HCT116 (cell line): ENCODE measurements at regions not wholly inside any gene's neighbourhood (a gene's known extent, or its start where the extent isn't known, plus 50 kb on each side); places are given as distances from the start of the nearest gene placed in this dataset.
"Not testable (repeated sequence)": the region's sequence is repeated elsewhere in the genome, so short reads cannot be mapped to it uniquely, and the experiment has no call there.

Experiments
- ATAC-seq: fragments of 200-7000 bp; cut with Tn5 transposase; 2 replicates; pipeline ENCODE4 v1.9.1; 2020; ENCODE audit warnings: mild to moderate bottlenecking, moderate library complexity
- BruUV-seq: library from RNA; stranded (reverse); fragments of 400-500 nt; replicated peaks from 2 replicates; lab custom pipeline; 2021; lab: Mats Ljungman, UMichigan
- CTCF ChIA-PET: fragments of 300-600 bp; sonication (Branson Sonifier 250); formaldehyde crosslinking; loops from one replicate; lab custom pipeline; 2021; ENCODE audit warnings: antibody characterized with exemption; lab: Charles Lee
- POLR2A ChIA-PET: fragments of 300-600, 350-600 bp; sonication (Branson Sonifier 250); formaldehyde crosslinking; loops from one replicate; lab custom pipeline; 2021; ENCODE audit warnings: antibody characterized with exemption; lab: Charles Lee
- RAD21 ChIA-PET, 2 experiments: fragments of 300-600 bp; sonication (Branson Sonifier 250); formaldehyde crosslinking; loops; one replicate each; lab custom pipeline; 2023; ENCODE audit warnings: low total read pairs in 2 of 2; ENCODE audit not compliant: uncharacterized antibody in 2 of 2, unreplicated experiment in 2 of 2, low non-redundant PET in 1 of 2; lab: Charles Lee
- DNase-seq: peaks from one replicate; pipeline ENCODE4 v3.0.0-alpha.2; 2010; ENCODE audit warnings: low read depth, low spot score
- H2AFZ ChIP-seq: fragments of 200-600 bp; shearing (Covaris generic), sonication (generic); 2 replicates; pipeline ENCODE4 v1.6.1; 2017; ENCODE audit warnings: low read depth, mixed run types, mixed read lengths, antibody characterized with exemption, low read length; ENCODE audit not compliant: poor library complexity, severe bottlenecking
- H3K27ac ChIP-seq: 2 replicates; pipeline ENCODE4 v1.5.1; 2012; ENCODE audit warnings: low read depth, low read length
- H3K27me3 ChIP-seq: fragments of 200-600 bp; sonication (generic); 2 replicates; pipeline ENCODE4 v1.6.1; 2016; ENCODE audit warnings: mixed run types, low read length, mixed read lengths; ENCODE audit not compliant: insufficient read depth
- H3K36me3 ChIP-seq, 2 experiments: fragments of 200-500 bp in 1 of 2; fragments of 200-600 bp in 1 of 2; sonication (Bioruptor generic) in 1 of 2; sonication (generic) in 1 of 2; 2 replicates each; pipeline versions ENCODE4 v1.5.1 to v1.6.1; 2014 to 2016; ENCODE audit warnings: low read length in 2 of 2, inconsistent platforms in 1 of 2, mixed read lengths in 1 of 2, mixed run types in 1 of 2; ENCODE audit not compliant: insufficient read depth in 2 of 2, control insufficient read depth in 1 of 2
- H3K4me1 ChIP-seq, 2 experiments: fragments of 200-600 bp in 1 of 2; sonication (generic) in 1 of 2; 2 replicates each; pipeline versions ENCODE4 v1.5.1 to v1.6.1; 2012 to 2017; ENCODE audit warnings: low read length in 2 of 2, inconsistent platforms in 1 of 2, mild to moderate bottlenecking in 1 of 2, mixed read lengths in 1 of 2, mixed run types in 1 of 2, moderate library complexity in 1 of 2; ENCODE audit not compliant: insufficient read depth in 2 of 2, control insufficient read depth in 1 of 2
- H3K4me2 ChIP-seq: fragments of 200-600 bp; sonication (generic); 2 replicates; pipeline ENCODE4 v1.6.1; 2017; ENCODE audit warnings: mixed run types, low read length, mixed read lengths
- H3K4me3 ChIP-seq, 2 experiments: fragments of 200-600 bp in 1 of 2; sonication (generic) in 1 of 2; replicated peaks in 1 of 2; 2 replicates each; pipeline ENCODE4 v1.5.1; 2011 to 2016; ENCODE audit warnings: low read length in 2 of 2, control low read depth in 1 of 2, low read depth in 1 of 2, mild to moderate bottlenecking in 1 of 2, mixed read lengths in 1 of 2, mixed run types in 1 of 2
- H3K79me2 ChIP-seq: fragments of 200-600 bp; sonication (generic); 2 replicates; pipeline ENCODE4 v1.6.1; 2017; ENCODE audit warnings: mild to moderate bottlenecking, mixed run types, low read length, moderate library complexity, mixed read lengths; ENCODE audit not compliant: insufficient read depth
- H3K9ac ChIP-seq: fragments of 200-600 bp; sonication (generic); 2 replicates; pipeline ENCODE4 v1.6.1; 2016; ENCODE audit warnings: low read length, mixed read lengths
- H3K9me2 ChIP-seq: fragments of 200-600 bp; sonication (generic), shearing (Covaris generic); 2 replicates; pipeline ENCODE4 v1.6.1; 2017; ENCODE audit warnings: mixed run types, mild to moderate bottlenecking, moderate library complexity; ENCODE audit not compliant: insufficient read depth
- H3K9me3 ChIP-seq, 2 experiments: fragments of 200-500 bp in 1 of 2; fragments of 200-600 bp in 1 of 2; sonication (Bioruptor generic) in 1 of 2; sonication (generic) in 1 of 2; 2 replicates each; pipeline ENCODE4 v1.6.1; 2014 to 2017; ENCODE audit warnings: low read length in 2 of 2, mixed read lengths in 2 of 2, inconsistent platforms in 1 of 2, low read depth in 1 of 2, mild to moderate bottlenecking in 1 of 2, mixed run types in 1 of 2, moderate library complexity in 1 of 2; ENCODE audit not compliant: control insufficient read depth in 1 of 2, insufficient read depth in 1 of 2
- H4K20me1 ChIP-seq: fragments of 200-600 bp; sonication (generic), shearing (Covaris generic); 2 replicates; pipeline ENCODE4 v1.6.1; 2017; ENCODE audit warnings: mixed run types, mild to moderate bottlenecking, moderate library complexity; ENCODE audit not compliant: insufficient read depth
- intact Hi-C: fragments of 100-400 bp; cut with micrococcal nuclease; formaldehyde crosslinking; loops from 2 replicates; pipeline ENCODE4 v1.10.0; 2022

GRCh38 chr1:83272484-83272883 lies 726.4 kb downstream of the TTLL7 start:
- H3K27ac ChIP-seq, H3K36me3 ChIP-seq, RAD21 ChIA-PET, CTCF ChIA-PET, H3K9me2 ChIP-seq, DNase-seq, H3K79me2 ChIP-seq, H3K9me3 ChIP-seq, intact Hi-C loops, BruUV-seq, H3K9ac ChIP-seq, H2AFZ ChIP-seq, H3K4me2 ChIP-seq, H4K20me1 ChIP-seq, POLR2A ChIA-PET, H3K4me3 ChIP-seq, H3K27me3 ChIP-seq, ATAC-seq, H3K4me1 ChIP-seq: not testable (repeated sequence)

- H3K9ac ChIP-seq, POLR2A ChIA-PET, H2AFZ ChIP-seq, BruUV-seq, H3K9me2 ChIP-seq, H4K20me1 ChIP-seq, H3K4me1 ChIP-seq, H3K36me3 ChIP-seq, DNase-seq, H3K27ac ChIP-seq, H3K4me3 ChIP-seq, ATAC-seq, H3K27me3 ChIP-seq, H3K79me2 ChIP-seq, intact Hi-C loops, H3K4me2 ChIP-seq, RAD21 ChIA-PET, H3K9me3 ChIP-seq, CTCF ChIA-PET: not testable (repeated sequence)
These were observed 727.1 kb downstream of the TTLL7 start for GRCh38 chr1:83271834-83272233.

- H3K9me2 ChIP-seq, H4K20me1 ChIP-seq, H3K36me3 ChIP-seq, H3K27me3 ChIP-seq, CTCF ChIA-PET, H3K4me1 ChIP-seq, ATAC-seq, RAD21 ChIA-PET, H3K4me2 ChIP-seq, H3K27ac ChIP-seq, H3K79me2 ChIP-seq, H3K9me3 ChIP-seq, H2AFZ ChIP-seq, intact Hi-C loops, POLR2A ChIA-PET, BruUV-seq, H3K9ac ChIP-seq, DNase-seq, H3K4me3 ChIP-seq: not testable (repeated sequence)
These were observed 728.1 kb downstream of the TTLL7 start for GRCh38 chr1:83270801-83271200.

- H3K79me2 ChIP-seq, H3K36me3 ChIP-seq, POLR2A ChIA-PET, ATAC-seq, H3K27me3 ChIP-seq, H3K4me3 ChIP-seq, BruUV-seq, H3K27ac ChIP-seq, H3K9me2 ChIP-seq, CTCF ChIA-PET, H3K4me2 ChIP-seq, DNase-seq, H3K9me3 ChIP-seq, H3K9ac ChIP-seq, H3K4me1 ChIP-seq, RAD21 ChIA-PET, H4K20me1 ChIP-seq, H2AFZ ChIP-seq, intact Hi-C loops: not testable (repeated sequence)
These were observed 735.1 kb downstream of the TTLL7 start for GRCh38 chr1:83263808-83264207.

- H3K27me3 ChIP-seq, H2AFZ ChIP-seq, CTCF ChIA-PET, RAD21 ChIA-PET, H3K9me3 ChIP-seq, H3K4me3 ChIP-seq, H3K79me2 ChIP-seq, H3K9ac ChIP-seq, H3K27ac ChIP-seq, intact Hi-C loops, H4K20me1 ChIP-seq, H3K4me2 ChIP-seq, BruUV-seq, H3K9me2 ChIP-seq, ATAC-seq, H3K36me3 ChIP-seq, H3K4me1 ChIP-seq, POLR2A ChIA-PET, DNase-seq: not testable (repeated sequence)
These were observed 747.2 kb downstream of the TTLL7 start for GRCh38 chr1:83251687-83252086.
